CD14-positive monocyte (primary cell): ENCODE measurements at regions not wholly inside any gene's neighbourhood (a gene's known extent, or its start where the extent isn't known, plus 50 kb on each side); places are given as distances from the start of the nearest gene placed in this dataset.

ENCODE experiments used
- DNase-seq, 3 donors: peaks; one replicate each; pipeline ENCODE4 v3.0.0-alpha.2; 2011 to 2022
- H2AFZ ChIP-seq: 2 replicates; pipeline ENCODE4 v1.6.0; 2012; ENCODE audit warnings: mild to moderate bottlenecking, low read depth, low read length, inconsistent platforms; ENCODE audit not compliant: insufficient read depth, poor library complexity, severe bottlenecking
- H3K27ac ChIP-seq, 2 donors: 1 replicate in 1 of 2; 2 replicates in 1 of 2; pipeline ENCODE4 v1.5.1; 2012 to 2013; ENCODE audit warnings: low read length in 2 of 2, control low read depth in 1 of 2, inconsistent platforms in 1 of 2, low read depth in 1 of 2, mild to moderate bottlenecking in 1 of 2
- H3K27me3 ChIP-seq, 2 donors: one replicate each; pipeline versions ENCODE4 v1.6.0 to v1.6.1; 2011 to 2013; ENCODE audit warnings: low read length in 2 of 2; ENCODE audit not compliant: control insufficient read depth in 2 of 2, insufficient read depth in 2 of 2
- H3K36me3 ChIP-seq, 2 donors: replicated peaks in 1 of 2; 1 replicate in 1 of 2; 2 replicates in 1 of 2; pipeline versions ENCODE4 v1.5.1 to v1.6.1; 2012 to 2013; ENCODE audit warnings: low read length in 2 of 2, control low read depth in 1 of 2, inconsistent platforms in 1 of 2, mild to moderate bottlenecking in 1 of 2; ENCODE audit not compliant: insufficient read depth in 2 of 2, control insufficient read depth in 1 of 2
- H3K4me1 ChIP-seq, 2 donors: 1 replicate in 1 of 2; 2 replicates in 1 of 2; pipeline versions ENCODE4 v1.5.1 to v1.6.1; 2012 to 2013; ENCODE audit warnings: low read length in 2 of 2, control low read depth in 1 of 2, inconsistent platforms in 1 of 2, mild to moderate bottlenecking in 1 of 2, moderate library complexity in 1 of 2; ENCODE audit not compliant: insufficient read depth in 2 of 2, control insufficient read depth in 1 of 2
- H3K4me2 ChIP-seq: replicated peaks from 2 replicates; pipeline ENCODE3; 2012; ENCODE audit warnings: low read length, moderate library complexity, mild to moderate bottlenecking; ENCODE audit not compliant: poor library complexity, severe bottlenecking; ENCODE audit errors: extremely low read depth
- H3K4me3 ChIP-seq, 3 experiments: fragments of 200-600 bp in 1 of 3; sonication (generic) in 1 of 3; replicated peaks in 1 of 3; 1 replicate in 2 of 3; 2 replicates in 1 of 3; pipeline ENCODE4 v1.5.1; 2011 to 2013; ENCODE audit warnings: low read length in 3 of 3, mild to moderate bottlenecking in 3 of 3, control low read depth in 2 of 3, low read depth in 2 of 3, inconsistent platforms in 1 of 3, moderate library complexity in 1 of 3
- H3K79me2 ChIP-seq: 2 replicates; pipeline ENCODE4 v1.6.0; 2012; ENCODE audit warnings: mild to moderate bottlenecking, control low read depth, inconsistent platforms, low read length, moderate library complexity; ENCODE audit not compliant: insufficient read depth
- H3K9ac ChIP-seq: 2 replicates; pipeline ENCODE4 v1.6.0; 2017; ENCODE audit warnings: low read length, mild to moderate bottlenecking; ENCODE audit not compliant: insufficient read depth, poor library complexity, severe bottlenecking
- H3K9me3 ChIP-seq, 2 donors: replicated peaks in 1 of 2; 1 replicate in 1 of 2; 2 replicates in 1 of 2; pipeline versions ENCODE4 v1.5.1 to v1.6.1; 2012 to 2013; ENCODE audit warnings: low read length in 2 of 2, control low read depth in 1 of 2; ENCODE audit not compliant: control insufficient read depth in 1 of 2, insufficient read depth in 1 of 2
- H4K20me1 ChIP-seq: 2 replicates; pipeline ENCODE4 v1.6.0; 2012; ENCODE audit warnings: mild to moderate bottlenecking, low read length, control low read depth, moderate library complexity; ENCODE audit not compliant: insufficient read depth
- H3K27ac Mint-ChIP-seq, 7 donors: one replicate each; pipeline ENCODE4 v1.8.0; 2020; ENCODE audit warnings: mild to moderate bottlenecking in 7 of 7, mixed read lengths in 7 of 7, moderate library complexity in 6 of 7, inconsistent platforms in 2 of 7
- H3K27me3 Mint-ChIP-seq, 3 donors: one replicate each; pipeline ENCODE4 v1.8.0; 2021 to 2022; ENCODE audit warnings: low read depth in 3 of 3, mild to moderate bottlenecking in 3 of 3, mixed read lengths in 3 of 3, moderate library complexity in 3 of 3, inconsistent platforms in 1 of 3
- H3K36me3 Mint-ChIP-seq, 2 donors: one replicate each; pipeline ENCODE4 v1.8.0; 2020; ENCODE audit warnings: mixed read lengths in 2 of 2, inconsistent platforms in 1 of 2, mild to moderate bottlenecking in 1 of 2
- H3K4me1 Mint-ChIP-seq: one replicate; pipeline ENCODE4 v1.8.0; 2020; ENCODE audit warnings: mild to moderate bottlenecking, mixed read lengths
- H3K4me3 Mint-ChIP-seq, 2 donors: one replicate each; pipeline ENCODE4 v1.8.0; 2020; ENCODE audit warnings: mild to moderate bottlenecking in 2 of 2, mixed read lengths in 2 of 2, moderate library complexity in 1 of 2
- H3K9me3 Mint-ChIP-seq, 7 donors: one replicate each; pipeline ENCODE4 v1.8.0; 2020 to 2022; ENCODE audit warnings: mixed read lengths in 7 of 7, mild to moderate bottlenecking in 6 of 7, moderate library complexity in 6 of 7, inconsistent platforms in 2 of 7
- whole genome bisulfite sequencing: methylation state at CpG from one replicate; pipeline ENCODE4 v1.1.5; 2013; ENCODE audit warnings: missing lambda C conversion rate; ENCODE audit not compliant: insufficient coverage; 5-methylcytosine and 5-hydroxymethylcytosine counted together
- intact Hi-C, 2 donors: fragments of 100-400 bp; cut with micrococcal nuclease; formaldehyde crosslinking; loops; one replicate each; pipeline versions ENCODE4 v1.15.0 to v1.15.1; 2023
- TF ChIP-seq, protein P1 (sequence below): fragments of 200-600 bp; IDR thresholded peaks from one replicate; pipeline ENCODE4 v1.8.0; 2022; ENCODE audit warnings: antibody characterized with exemption, mild to moderate bottlenecking

DNA sequence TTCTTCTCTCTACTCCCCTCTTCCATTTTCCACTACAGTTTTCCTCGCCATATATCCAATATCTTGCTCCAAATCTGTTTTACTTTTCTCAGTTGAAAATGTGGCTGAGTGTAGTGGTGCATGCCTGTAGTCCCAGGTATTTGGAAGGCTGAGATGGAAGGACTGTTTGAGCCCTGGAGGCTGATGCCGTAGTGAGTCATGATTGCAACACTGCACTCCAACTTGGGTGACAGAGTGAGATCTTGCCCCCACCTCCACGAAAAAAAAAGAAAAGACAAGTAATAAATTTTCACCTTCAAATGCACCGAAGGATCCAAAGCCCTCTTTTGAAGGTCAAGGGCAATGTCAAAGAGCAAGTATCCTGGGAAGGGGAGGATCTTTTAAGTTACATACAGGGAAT is 592.3 kb downstream of the TMEM114 start:
- Histone ChIP-seq H2AFZ (no peak overlapping the region), H3K4me1 (no peaks in the 10 kb centered on the region), H3K4me2 (no peak overlapping the region), H3K4me3 (no peak overlapping the region), H4K20me1 (no peaks in the 10 kb centered on the region), H3K79me2 (no peaks in the 10 kb centered on the region), H3K27ac (no peak overlapping the region), H3K27me3 (no peaks in the 10 kb centered on the region), H3K36me3 (no peaks in the 10 kb centered on the region), H3K9me3 (peaks cover 4 to 12% of the 10 kb centered on the region in 2 donors), H3K9ac (no peak overlapping the region)
- TF ChIP-seq, protein P1, sequence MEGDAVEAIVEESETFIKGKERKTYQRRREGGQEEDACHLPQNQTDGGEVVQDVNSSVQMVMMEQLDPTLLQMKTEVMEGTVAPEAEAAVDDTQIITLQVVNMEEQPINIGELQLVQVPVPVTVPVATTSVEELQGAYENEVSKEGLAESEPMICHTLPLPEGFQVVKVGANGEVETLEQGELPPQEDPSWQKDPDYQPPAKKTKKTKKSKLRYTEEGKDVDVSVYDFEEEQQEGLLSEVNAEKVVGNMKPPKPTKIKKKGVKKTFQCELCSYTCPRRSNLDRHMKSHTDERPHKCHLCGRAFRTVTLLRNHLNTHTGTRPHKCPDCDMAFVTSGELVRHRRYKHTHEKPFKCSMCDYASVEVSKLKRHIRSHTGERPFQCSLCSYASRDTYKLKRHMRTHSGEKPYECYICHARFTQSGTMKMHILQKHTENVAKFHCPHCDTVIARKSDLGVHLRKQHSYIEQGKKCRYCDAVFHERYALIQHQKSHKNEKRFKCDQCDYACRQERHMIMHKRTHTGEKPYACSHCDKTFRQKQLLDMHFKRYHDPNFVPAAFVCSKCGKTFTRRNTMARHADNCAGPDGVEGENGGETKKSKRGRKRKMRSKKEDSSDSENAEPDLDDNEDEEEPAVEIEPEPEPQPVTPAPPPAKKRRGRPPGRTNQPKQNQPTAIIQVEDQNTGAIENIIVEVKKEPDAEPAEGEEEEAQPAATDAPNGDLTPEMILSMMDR, result no peak
- intact Hi-C loops, result no loop called here
- no peaks in the 10 kb centered on the region for H3K4me1 Mint-ChIP-seq
- peaks cover 0 to 24% (median 9%) of the 10 kb centered on the region in 7 donors for H3K9me3 Mint-ChIP-seq
- no peaks in the 10 kb centered on the region for H3K36me3 Mint-ChIP-seq
- no peak overlapping the region for H3K4me3 Mint-ChIP-seq
- DNase-seq, result no peak
- no peak overlapping the region for H3K27ac Mint-ChIP-seq
- WGBS, result no CpG with 5 or more reads among the region's 4 CpGs
- peaks cover 0 to 4% (median 0%) of the 10 kb centered on the region in 3 donors for H3K27me3 Mint-ChIP-seq

DNA sequence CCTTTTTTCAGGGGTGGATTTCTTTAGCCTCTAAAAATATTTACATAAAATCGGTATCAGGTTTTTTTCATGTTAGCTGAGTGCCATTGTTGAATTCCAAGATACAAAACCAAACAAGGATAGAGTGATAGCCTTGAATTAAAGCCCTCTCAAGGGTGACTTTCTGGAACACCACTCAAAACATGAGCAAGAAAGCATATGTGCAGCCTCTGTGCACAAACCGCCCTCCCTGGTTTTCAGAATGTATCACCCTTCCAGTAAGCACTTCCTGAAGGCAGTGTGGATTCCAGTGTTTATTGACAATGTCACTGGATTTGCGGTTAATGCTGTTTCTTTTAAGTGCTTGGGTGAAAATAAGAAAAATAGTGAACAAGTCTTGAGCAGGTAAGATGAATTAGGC is 597.7 kb downstream of the TMEM114 start:
- no peaks in the 10 kb centered on the region for H3K36me3 ChIP-seq
- no peaks in the 10 kb centered on the region for H3K36me3 Mint-ChIP-seq
- H3K27ac Mint-ChIP-seq, result no peak overlapping the region
- H3K27ac ChIP-seq, result no peak overlapping the region
- no peak overlapping the region for H3K9ac ChIP-seq
- intact Hi-C loops, result no loop called here
- peaks cover 0 to 4% of the 10 kb centered on the region in 2 donors for H3K9me3 ChIP-seq
- no peak overlapping the region for H3K4me2 ChIP-seq
- H3K4me3 ChIP-seq, result no peak overlapping the region
- H3K27me3 ChIP-seq, result no peaks in the 10 kb centered on the region
- DNase-seq, result no peak
- H3K27me3 Mint-ChIP-seq, result peaks cover 0 to 2% (median 0%) of the 10 kb centered on the region in 3 donors
- no peaks in the 10 kb centered on the region for H3K4me1 ChIP-seq
- H2AFZ ChIP-seq, result no peak overlapping the region
- no peaks in the 10 kb centered on the region for H4K20me1 ChIP-seq
- no CpG with 5 or more reads among the region's 3 CpGs for WGBS
- no peaks in the 10 kb centered on the region for H3K79me2 ChIP-seq
- peaks cover 2 to 17% (median 4%) of the 10 kb centered on the region in 7 donors for H3K9me3 Mint-ChIP-seq
- TF ChIP-seq, protein P1, result no peak
- no peak overlapping the region for H3K4me3 Mint-ChIP-seq
- H3K4me1 Mint-ChIP-seq, result peaks cover 4% of the 10 kb centered on the region
